Femur (tissue), 1 donor: ENCODE measurements at regions not wholly inside any gene's neighbourhood (a gene's known extent, or its start where the extent isn't known, plus 50 kb on each side); places are given as distances from the start of the nearest gene placed in this dataset.

Experiments used
- DNase-seq: peaks from one replicate; pipeline ENCODE4 v3.0.0-alpha.2; 2017

DNA sequence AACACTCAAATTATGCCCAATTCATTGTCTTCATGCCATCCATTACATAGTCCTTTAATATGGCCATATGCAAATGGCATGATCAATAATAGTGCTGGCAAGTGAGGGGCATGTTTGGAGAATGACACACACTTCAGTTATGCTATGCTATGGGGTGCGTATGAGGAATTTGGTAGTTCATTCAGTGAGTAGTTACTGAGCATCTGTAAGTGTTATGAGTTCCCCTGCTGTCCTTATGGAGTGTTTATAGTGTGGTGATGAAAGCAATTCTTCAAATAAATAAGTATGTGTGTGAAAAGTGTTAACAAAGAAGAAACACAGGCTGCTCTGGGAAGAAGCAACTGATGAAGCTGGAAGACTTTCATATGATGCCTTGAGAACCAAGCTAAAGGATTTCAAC, 383.7 kb upstream of the SLC14A2 start:
- DNase-seq = no peak

DNA sequence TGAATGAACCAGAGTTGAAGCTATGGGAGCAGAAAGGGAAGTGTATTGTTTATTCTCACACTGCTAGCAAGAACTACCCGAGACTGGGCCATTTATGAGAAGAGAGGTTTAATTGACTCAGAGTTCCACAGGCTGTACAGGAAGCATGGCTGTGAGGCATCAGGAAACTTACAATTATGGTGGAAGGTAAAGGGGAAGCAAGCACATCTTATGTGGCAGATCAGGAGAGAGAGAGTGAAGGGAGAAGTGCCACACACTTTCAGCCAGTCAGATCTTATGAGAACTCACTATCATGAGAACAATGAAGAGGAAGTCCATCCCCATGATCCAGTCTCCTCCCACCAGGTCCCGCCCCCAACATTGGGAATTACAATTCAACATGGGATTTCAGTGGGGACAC, 383.2 kb upstream of the SLC14A2 start:
- no peak for DNase-seq

DNA sequence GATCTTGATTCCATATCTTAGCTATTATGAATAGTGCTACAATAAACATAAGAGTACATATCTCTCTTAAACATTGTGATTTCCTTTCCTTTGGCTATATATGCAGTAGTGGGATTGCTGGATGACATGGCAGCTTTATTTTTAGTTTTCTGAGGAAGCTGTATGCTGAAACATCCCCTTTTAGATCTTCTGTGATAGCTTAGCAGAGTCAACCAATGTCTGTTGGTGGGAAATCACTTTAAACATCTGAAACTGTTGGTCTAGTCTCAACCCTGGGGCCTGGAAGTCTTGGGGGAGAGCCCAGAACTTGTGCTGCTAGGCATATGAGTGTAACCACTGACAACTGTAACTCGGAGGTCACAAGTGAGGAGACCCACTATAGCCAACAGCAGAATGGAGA, 378.6 kb upstream of the SLC14A2 start:
- DNase-seq = no peak

DNA sequence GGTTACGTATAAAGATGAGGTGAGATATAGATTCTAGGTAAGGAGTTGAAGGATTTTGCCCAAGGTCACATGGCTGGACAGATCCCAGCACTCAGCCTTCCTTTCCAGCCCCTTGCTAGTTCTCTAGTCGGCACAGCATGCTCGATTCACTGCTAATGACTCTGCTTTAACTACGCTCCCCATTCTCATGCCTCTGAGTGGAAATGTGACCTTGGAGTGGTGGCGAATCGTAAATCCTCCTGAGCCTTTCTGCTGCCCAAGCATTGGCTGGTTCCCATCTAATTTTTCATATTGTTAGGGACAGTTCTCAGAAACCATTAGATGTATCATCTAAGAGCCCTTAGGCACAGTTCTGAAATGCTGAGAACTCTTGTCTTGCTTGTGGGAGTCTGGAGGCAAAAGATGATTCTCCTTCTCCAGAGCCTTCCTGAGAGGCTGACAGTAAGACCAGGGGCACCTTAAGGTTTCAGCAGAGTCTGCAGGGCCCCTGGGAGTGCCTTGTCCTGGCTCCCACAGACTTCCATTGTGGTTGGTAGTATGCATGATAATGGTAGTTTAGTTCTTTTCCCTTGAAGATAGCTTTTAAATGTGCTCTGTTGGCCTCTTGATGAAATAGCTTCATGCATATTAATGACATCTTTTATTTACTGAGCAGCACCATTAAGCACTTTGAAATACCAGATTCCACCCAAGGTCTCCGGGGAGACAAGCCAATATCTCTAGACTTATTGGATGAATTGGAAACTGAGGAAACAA, 377.8 kb upstream of the SLC14A2 start:
- DNase-seq = no peak

DNA sequence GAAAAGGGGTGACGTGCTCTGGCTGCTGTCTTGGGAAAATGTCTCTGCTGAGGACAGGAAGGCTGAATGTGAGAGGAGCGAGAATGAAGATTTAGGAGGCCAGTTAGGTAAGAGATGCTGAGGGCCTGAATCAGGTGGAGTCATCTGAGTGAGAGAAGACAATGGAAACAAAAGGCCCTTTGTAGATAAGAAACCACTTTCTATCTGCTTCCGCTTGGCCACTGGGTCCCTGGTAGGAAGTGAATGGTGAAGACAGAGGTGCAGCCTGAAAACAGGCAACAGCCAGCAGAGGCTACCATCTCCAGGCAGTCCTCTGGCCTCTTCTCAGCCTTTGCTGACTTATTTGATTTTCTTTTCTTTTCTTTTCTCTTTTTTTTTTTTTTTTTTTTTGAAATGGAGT, 374.0 kb upstream of the SLC14A2 start:
- no peak for DNase-seq

DNA sequence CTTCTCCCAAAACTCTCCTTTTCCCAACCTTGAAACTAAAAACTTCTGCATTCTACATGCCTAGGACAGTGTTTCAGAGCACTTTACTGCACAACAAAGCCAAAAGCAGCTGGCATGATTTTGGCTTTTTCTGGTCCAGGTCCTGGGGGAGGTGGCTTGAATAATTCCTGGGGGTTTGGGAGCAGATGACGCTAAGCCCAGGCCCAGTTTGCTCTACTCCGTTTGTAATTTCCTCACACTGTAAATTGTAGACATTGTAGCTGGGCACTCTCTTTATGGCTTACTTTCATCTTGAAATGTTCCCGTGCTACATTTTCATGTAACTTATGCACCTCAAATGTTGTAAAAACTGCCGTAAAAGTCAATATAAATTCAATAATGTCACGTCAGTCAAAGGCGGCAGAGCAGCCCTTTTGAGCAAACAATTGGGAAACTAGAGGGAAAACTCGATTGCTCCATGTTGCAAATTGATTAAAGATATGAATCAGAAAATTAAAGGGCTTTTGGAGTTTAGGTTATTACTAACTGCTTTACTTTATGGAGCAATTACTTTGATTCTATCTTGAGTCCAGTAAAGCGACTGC, 373.2 kb upstream of the SLC14A2 start:
- no peak for DNase-seq

DNA sequence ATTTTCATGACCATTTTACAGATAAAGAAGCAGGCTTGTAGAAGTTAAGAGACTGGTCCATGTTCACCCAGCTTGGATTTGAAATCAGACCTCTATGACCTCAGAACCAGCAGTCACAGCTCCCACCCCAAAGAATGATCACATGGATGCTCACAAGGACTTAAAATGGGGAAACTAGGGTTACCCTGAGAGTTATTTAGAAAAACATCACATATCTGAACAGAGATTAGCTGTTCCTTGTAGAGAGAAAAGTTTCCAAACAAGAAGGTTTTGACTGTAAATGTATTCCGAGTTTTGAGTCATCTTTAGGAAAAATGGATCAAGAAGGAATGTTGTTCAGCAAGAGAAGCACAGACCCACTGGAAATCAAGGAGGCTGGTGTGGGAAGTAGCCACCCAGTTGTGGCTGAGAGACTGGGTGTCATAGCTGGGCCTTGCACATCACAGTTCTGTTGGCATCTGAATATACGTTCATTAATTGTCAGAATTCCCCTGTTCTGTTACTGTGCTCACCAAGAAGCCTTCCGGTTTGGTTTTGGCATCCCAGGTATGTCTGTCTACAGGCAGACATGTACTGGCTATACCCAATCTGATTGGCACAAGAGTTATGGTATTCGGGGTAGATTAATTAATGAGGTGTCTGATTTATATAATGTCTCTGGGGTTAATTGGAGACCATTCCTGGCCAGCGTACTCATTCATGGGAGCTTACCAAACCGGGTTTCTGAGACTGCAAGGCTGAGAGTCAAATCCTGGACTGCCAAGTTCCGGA, 371.8 kb upstream of the SLC14A2 start:
- DNase-seq = no peak

DNA sequence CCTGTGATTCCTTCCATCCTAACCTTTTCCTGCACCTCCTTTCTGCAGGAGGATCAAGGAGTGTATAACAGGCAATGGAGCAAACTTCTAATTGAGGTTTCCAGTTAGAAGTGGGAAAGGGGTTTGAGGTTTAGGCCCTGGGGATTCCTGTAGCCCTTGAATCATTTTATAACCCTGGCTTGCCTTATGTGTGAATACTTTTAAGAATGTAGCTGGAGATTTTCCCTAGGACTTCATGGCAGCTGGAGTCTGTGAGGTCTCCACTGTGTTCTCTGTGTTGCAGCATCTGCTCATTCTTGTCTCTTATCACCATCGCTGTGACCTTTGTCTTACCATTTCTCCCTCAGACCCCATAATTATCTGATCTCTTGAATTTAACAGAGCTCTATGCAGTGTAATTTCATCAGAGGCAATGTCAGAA, 370.2 kb upstream of the SLC14A2 start:
- no peak for DNase-seq

DNA sequence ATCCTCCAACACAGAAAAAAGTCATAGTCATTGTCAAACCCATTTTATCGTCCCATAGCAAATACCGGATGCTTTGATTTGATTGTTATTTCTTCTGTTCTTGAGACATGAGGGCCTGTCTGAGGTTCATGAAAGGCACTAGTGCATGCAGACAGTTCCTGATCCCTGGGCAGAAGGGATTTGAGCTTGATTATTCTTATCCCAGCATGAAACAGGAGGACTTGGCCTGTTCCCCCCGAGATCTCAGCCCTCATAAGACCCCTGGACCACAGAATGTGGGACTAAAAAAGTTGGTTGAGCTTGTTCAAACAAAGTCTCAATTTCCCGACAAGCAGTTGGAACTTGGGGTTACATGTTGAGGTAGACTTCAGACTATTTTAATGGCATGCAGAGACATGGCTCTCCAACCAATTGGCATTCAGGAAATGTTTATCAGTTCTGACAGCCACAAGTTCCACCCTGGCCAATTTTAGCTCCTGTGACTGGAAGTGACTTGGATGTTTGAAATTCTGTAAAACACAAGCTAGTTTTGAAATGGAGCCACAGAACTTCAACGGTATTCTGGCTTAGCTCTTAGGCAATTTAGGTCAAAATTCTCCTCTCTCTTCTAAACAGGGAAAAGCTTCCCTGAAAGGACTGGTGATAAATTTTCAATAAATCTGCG, 366.9 kb upstream of the SLC14A2 start:
- peak; percentile 53 for DNase-seq

DNA sequence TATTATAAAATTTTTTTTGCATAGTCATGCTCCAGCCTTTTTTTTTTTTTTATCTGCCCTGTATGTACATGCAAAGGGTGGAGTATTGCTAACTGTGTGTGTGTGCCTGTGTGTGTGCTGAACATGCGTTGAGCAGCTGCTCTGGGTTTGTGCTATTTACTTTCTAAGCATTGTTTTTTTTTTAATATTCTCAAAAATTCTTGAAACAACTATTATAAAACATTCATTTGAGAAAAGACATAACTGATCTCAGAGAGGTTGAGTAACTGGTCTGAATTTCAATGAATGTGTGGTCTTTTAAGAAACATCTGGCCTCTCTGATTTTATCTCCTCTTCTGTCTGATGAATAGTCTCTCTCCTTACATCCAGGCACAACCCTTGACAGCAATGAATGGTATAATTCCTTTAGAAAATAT, 366.0 kb upstream of the SLC14A2 start:
- DNase-seq = no peak

DNA sequence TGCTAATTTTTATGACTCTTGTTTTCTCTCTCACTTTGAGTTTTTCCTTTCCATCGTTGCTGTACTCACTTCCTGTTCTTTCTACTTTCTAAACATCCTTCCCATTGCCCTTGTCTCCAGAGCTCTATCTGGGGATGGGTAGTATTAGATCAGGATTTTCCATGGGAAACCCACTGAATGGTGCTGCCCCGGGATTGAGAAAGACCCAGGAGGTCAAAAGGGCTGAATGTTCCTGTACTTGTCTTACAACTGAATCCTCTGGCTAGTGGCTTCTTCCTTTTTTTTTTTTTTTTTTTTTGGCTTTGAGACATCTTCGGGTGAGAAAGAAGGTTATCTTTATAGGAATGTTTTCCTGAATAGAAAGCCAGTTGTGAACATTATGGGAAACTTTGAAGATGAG, 364.8 kb upstream of the SLC14A2 start:
- no peak for DNase-seq

DNA sequence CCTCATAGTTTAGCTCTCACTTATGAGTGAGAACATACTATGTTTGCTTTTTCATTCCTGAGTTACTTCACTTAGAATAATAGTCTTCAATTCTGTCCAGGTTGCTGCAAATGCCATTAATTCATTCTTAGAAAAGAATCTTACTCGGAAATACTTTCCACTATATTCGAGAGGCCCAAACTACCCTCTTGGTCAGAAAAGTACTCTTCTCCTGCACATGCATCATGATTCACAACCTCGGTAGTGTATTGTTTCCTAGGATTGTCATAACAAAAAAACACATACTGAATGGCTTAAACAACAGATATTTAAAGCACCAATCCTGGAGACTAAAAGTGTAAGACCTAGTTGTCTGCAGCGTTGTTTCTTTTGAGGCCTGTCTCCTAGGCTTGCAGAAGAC, 364.0 kb upstream of the SLC14A2 start:
- no peak for DNase-seq

DNA sequence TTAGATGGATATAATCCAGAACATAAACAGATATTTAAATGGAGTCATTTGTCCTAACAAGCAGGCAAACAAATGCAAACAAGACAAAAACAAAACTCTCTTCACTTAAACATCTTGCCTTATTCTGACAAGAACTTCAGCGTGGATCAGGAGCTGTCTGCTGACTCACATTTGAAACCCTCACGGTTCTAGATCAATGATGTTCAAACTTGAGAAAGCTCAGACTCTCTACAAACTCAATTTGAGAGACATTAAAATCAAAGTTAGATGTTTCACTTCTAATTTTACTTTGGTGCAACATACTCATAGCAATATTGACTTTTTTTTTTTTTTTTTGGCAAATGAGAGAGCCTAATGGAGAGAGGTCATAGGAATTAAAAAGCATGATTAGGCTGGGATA, 362.8 kb upstream of the SLC14A2 start:
- DNase-seq = no peak

DNA sequence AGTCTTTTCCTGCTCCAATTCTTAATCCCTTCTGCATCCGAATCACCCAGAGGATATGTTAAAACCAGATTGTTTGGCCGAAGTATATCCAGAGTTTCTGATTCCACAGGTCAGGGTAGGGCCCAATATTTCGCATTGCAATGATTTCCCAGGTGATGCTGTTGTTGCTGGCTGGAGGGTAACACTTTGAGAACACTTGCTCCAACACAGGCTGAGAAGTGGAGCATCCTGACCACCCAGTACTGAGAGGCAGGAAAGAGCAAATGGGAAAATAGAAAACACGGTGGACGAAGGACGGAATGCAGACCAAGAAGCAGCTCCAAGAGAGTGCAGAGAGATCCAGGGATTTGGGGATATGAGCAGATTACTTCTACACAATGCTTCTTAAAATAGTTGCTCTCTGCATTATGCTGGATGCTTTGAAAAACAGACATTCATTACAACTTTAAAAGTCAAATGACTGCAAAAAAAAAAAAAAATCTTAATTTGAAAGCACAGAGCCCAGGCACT, 362.2 kb upstream of the SLC14A2 start:
- peak; percentile 26 for DNase-seq

DNA sequence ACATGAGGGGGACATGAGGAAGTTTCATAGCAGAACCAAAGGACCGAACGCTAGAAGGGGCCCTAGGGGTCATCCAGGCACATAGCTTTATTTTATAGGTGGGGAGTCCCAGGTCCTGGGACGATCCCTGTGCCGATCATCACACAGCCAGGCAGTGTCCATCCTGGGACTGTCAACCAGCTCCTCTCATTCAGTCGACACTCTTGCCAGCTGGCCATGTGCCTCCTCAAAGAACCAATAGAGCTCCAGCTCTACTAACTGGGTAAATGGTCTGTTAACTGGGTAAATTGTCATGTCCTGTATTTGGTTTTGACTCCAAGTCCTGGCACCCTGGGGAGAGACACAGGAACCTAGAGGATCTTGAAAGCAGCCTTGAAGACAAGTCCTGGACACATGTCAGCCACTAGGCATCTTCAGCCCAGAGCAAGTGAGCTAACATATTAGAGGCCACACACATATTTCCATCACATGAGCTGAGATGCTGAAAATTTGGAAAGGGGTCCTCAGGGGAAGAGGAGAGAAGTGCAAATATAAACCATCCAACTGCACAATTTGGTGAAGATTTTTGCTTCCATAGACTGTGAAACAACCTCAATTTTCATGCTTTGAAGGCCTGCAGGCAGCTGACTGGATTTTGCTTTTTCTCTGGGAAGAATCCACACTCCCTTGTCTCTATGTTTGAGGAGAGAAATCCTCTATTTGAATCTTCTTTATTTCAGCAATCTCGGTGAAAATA, 361.1 kb upstream of the SLC14A2 start:
- no peak for DNase-seq

DNA sequence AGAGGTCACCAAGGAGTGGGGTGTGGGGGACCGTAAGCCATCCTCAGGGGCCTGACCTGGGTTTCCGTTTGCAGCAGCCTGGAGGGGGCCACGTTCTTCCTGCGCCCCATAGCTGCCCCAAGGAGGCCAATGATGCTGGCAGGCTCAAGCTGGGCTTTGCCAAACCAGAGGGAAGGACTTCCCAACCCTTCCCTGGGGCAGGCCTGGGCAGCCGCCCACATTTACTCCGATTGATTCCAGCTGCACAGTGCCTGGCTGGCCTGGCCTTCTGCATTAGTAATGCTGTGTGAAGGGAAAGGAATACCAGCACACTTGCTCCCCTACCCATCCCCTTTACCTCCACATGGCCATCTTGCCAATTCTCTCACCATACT, 360.6 kb upstream of the SLC14A2 start:
- DNase-seq = peak; percentile 65

DNA sequence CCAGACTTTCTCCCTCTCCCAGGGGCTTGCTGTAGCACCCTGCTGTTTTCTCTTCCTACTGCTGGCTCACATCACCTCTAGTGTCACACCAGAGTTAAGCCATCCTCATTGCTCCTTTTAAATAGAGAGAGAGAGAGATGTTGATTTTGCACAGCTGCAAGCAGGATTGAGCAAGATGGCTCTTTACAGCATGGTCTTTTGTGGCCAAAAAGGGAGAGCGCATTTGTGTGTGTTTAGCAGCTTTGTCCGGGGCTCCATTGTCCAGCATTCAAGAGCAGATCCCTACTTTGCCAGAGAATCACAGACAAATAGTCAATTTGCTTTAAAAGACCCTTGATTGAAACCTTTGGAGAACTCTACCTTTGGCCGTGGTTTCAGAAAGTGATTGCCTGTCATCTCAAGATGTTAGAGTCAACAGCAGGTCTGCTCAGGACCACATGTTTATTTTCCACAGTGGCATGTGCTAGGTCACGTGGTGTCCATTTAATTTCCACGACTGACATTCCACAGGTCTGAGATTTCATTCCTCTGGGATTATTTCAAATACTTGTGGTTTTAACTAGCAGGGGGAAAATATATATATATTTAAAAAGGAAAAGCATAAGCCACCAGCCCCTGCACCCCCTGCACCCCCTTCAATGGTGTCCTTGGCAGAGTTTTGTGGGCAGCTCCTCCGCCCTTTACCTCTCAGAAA, 359.9 kb upstream of the SLC14A2 start:
- peak; percentile 60 for DNase-seq

DNA sequence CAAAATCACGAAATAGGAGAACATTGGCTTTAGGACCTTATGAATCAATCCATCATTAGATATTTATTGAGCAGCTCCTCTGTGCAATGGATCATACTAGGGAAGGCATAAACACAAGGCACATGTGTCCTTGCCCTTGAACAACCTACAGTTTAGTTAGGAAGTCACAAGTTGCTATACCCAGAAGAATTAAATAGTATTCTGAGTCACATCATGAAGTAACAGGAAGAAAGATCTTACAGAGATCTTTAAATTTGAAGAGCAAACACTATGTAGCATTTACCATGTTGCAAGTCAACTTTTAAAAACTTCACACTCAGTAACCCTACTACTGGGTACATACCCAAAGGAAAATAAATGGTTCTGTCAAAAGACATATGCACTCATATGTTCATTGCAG, 355.2 kb upstream of the SLC14A2 start:
- DNase-seq = no peak

DNA sequence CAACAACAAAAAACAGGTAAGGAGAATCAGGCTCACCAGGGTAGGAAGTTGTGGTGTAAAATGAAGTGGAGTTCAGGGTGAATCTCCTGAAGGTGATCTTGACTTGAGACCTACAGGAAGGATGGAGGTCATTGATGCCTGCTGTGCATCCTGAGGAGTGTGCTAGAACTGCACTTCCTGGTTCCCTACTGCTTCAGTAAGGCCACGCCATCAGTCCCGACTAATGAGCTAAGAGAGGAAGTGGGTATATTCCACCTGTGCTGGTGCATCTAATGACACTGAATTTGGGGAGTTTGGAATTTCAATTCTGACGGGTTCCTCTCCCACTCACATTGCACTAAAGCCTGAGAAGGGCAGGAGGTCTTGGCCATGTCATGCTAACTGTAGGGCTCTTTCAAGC, 349.3 kb upstream of the SLC14A2 start:
- no peak for DNase-seq

DNA sequence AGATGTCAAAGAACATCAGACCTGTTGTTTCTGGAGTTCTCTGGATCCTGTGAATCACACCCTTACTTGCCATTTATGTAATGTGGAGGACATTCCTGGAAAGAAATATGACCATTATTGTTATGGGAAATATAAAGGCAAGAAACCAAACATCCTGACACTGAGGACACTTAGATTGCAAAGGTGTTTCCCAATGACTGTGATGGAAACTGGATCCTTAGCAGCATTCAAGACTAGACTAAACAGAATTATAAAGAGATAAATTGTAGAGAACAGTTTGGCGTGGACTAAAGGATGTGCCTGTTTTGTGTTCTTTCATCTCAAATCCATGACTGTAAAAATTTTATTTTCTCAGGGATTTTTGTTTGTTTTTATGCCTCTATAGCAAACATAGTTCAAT, 347.7 kb upstream of the SLC14A2 start:
- no peak for DNase-seq

DNA sequence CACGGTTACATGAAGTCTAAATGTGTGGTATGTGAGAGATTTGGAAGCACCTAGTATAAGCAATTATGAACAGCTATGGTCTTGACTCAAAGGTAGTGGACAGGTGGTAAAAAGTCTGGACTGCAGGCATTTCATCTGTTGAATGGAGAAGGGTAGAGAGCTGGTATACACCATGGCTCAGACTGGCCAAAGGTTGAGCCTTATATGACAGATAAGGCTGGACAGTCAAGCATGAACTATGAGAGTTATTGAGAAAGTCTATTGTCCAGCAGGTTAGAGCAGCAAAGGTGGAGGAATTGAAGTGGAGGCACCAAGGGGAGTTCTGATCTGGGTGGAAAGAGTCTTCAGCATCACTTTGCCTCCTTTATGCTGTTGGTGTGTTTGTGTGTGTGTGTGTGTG, 346.7 kb upstream of the SLC14A2 start:
- no peak for DNase-seq

DNA sequence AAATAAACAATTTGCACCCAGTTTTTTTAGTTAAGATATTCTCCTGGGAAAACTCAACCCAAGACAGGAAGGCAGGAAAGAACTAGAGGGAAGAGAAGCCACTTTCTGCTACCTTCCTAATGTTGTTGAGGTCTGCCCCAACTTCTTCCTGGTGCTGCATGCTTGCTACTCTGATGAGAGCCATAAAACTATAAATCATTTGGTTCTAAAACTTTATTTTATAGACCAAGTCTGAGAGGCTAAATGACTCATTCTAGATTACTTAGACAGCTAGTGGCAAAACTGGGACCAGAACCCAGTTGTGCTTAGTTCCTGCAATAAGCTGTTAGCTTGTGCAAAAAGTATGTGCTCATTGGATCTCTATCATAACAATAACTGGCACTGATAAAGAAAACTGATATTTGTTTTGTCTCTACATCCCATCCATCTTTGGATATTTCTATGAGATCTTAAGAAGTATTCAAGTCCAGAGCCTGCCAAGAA, 344.9 kb upstream of the SLC14A2 start:
- DNase-seq = no peak
